ENCODE measurements at regions not wholly inside any gene's neighbourhood (a gene's known extent, or its start where the extent isn't known, plus 50 kb on each side); places are given as distances from the start of the nearest gene placed in this dataset.

GRCh38 chrX:17291171-17291900 lies 83.7 kb upstream of the NHS start:
- TF ChIP-seq CTCF (optimal IDR thresholded peaks at IDR 0.05 in 1 of 3, IDR thresholded peaks at IDR 0.05 in 1 of 3, conservative IDR thresholded peaks at IDR 0.05 in 1 of 3; ENCODE audit: extremely low read depth in 1 of 3, insufficient read depth in 2 of 3, low read length in 3 of 3) (no peak), EZH2 (IDR thresholded peaks at IDR 0.05; ENCODE audit: low read length) (no peak)
